Kidney (tissue), 13 donors: ENCODE measurements at regions not wholly inside any gene's neighbourhood (a gene's known extent, or its start where the extent isn't known, plus 50 kb on each side); places are given as distances from the start of the nearest gene placed in this dataset.

ENCODE experiments used
- DNase-seq, 5 donors: peaks; one replicate each; pipeline ENCODE4 v3.0.0-alpha.2; 2013 to 2020
- FAIRE-seq: peaks from 2 replicates; lab custom pipeline; 2012; peaks lifted over from hg19 to GRCh38; lab: Jason Lieb, UNC
- H3K27ac ChIP-seq, 2 donors: one replicate each; pipeline ENCODE4 v1.7.0; 2013; ENCODE audit warnings: low read depth in 2 of 2, low read length in 2 of 2, inconsistent platforms in 1 of 2
- H3K27me3 ChIP-seq: one replicate; pipeline ENCODE4 v1.7.1; 2013; ENCODE audit warnings: low read length, inconsistent platforms; ENCODE audit not compliant: control insufficient read depth, insufficient read depth
- H3K36me3 ChIP-seq, 3 donors: one replicate each; pipeline versions ENCODE4 v1.7.0 to v1.7.1; 2013; ENCODE audit warnings: low read length in 3 of 3, control low read depth in 1 of 3, inconsistent platforms in 1 of 3; ENCODE audit not compliant: insufficient read depth in 3 of 3, control insufficient read depth in 2 of 3
- H3K4me1 ChIP-seq, 3 donors: one replicate each; pipeline versions ENCODE4 v1.7.0 to v1.7.1; 2013; ENCODE audit warnings: low read length in 3 of 3, inconsistent platforms in 1 of 3, low read depth in 1 of 3; ENCODE audit not compliant: control insufficient read depth in 2 of 3, insufficient read depth in 2 of 3
- H3K4me3 ChIP-seq, 3 donors: one replicate each; pipeline versions ENCODE4 v1.7.0 to v1.8.1; 2013; ENCODE audit warnings: low read length in 3 of 3, control low read depth in 1 of 3, inconsistent platforms in 1 of 3
- H3K9ac ChIP-seq, 3 donors: one replicate each; pipeline versions ENCODE4 v1.7.0 to v1.7.1; 2013; ENCODE audit warnings: low read length in 3 of 3, control low read depth in 1 of 3, inconsistent platforms in 1 of 3
- H3K9me3 ChIP-seq, 3 donors: one replicate each; pipeline versions ENCODE4 v1.7.0 to v1.7.1; 2013; ENCODE audit warnings: low read length in 3 of 3, control low read depth in 1 of 3, inconsistent platforms in 1 of 3; ENCODE audit not compliant: control insufficient read depth in 2 of 3, insufficient read depth in 1 of 3
- intact Hi-C: fragments of 100-400 bp; cut with DNase I; formaldehyde crosslinking; loops from one replicate; pipeline ENCODE4 v1.11.1; 2022
- TF ChIP-seq, protein P1 (sequence below): IDR thresholded peaks from 3 replicates; pipeline ENCODE4 v1.5.1; 2012; ENCODE audit warnings: mild to moderate bottlenecking, moderate library complexity, borderline replicate concordance; ENCODE audit not compliant: insufficient read depth; ENCODE audit errors: extremely low read depth
- donor health status: control.
- donor health status: control.
- donor health status: control.
- donor health status: control.
- donor health status: control.
- donor health status: DM: yes; HTN: yes; CAD: no.
- donor health status: Normal renal cell carcinoma (clear cell type).

DNA sequence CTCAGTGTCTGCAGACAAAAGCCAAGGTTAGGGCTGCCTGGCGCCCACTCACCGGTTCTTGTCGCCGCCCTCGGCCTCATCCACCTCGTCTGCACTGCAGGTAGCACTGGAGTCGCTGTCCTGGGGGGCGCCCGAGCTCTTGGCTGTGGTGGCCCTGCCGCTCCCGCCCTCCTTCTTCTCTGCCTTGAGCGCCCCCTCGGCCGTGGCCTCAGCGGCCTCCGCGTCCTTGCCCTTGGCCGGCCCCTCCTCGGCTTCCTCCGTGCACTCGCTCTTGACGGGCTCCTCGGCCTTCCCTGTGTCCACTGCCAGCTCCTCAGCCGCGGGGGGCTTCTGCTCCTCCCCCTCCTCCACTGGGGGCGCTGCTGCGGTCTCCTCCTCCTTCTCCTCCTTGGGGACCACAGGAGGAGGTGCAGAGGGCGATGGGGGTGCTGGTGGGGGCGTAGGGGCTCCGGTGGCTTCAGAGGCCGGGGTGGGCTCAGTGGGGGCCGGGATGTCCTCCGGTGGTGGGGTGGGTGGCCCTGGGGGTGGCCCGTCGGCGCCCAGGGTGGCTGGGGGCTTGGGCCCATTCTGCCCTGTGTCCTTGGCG is 77.2 kb downstream of the RFLNA start:
- Histone ChIP-seq H3K27me3 (no peaks in the 10 kb centered on the region), H3K27ac (no peak overlapping the region), H3K9me3 (no peaks in the 10 kb centered on the region), H3K9ac (no peak overlapping the region), H3K4me3 (no peak overlapping the region), H3K36me3 (peaks cover 0 to 35% (median 6%) of the 10 kb centered on the region in 3 donors), H3K4me1 (peaks cover 0 to 28% (median 26%) of the 10 kb centered on the region in 3 donors)
- DNase-seq = no peak
- TF ChIP-seq, protein P1, sequence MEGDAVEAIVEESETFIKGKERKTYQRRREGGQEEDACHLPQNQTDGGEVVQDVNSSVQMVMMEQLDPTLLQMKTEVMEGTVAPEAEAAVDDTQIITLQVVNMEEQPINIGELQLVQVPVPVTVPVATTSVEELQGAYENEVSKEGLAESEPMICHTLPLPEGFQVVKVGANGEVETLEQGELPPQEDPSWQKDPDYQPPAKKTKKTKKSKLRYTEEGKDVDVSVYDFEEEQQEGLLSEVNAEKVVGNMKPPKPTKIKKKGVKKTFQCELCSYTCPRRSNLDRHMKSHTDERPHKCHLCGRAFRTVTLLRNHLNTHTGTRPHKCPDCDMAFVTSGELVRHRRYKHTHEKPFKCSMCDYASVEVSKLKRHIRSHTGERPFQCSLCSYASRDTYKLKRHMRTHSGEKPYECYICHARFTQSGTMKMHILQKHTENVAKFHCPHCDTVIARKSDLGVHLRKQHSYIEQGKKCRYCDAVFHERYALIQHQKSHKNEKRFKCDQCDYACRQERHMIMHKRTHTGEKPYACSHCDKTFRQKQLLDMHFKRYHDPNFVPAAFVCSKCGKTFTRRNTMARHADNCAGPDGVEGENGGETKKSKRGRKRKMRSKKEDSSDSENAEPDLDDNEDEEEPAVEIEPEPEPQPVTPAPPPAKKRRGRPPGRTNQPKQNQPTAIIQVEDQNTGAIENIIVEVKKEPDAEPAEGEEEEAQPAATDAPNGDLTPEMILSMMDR = no peak
- intact Hi-C loops = no loop called here
- FAIRE-seq = no peak

DNA sequence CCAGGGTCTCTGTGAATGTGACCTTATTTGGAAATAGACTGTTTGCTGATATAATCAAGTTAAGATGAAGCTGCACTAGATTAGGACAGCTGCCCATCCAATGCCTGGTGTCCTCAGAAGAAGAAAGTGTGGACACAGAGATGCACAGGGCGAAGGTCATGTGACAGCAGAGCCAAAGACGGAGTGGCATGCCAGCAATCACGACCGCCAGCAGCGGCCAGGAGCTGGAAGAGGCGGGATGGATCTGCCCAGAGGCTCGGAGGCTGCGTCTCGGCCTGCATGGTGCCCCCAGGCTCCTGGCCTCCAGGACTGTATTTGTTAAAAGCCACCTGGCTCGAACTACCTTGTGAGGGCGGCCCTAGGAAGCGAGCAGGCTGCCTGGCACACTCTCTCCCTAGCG is 76.5 kb downstream of the RFLNA start:
- intact Hi-C loops = no loop called here
- H3K4me1 ChIP-seq = peaks cover 0 to 28% (median 26%) of the 10 kb centered on the region in 3 donors
- H3K9ac ChIP-seq = no peak overlapping the region
- no peaks in the 10 kb centered on the region for H3K9me3 ChIP-seq
- H3K36me3 ChIP-seq = peaks cover 0 to 31% (median 2%) of the 10 kb centered on the region in 3 donors
- H3K27me3 ChIP-seq = no peaks in the 10 kb centered on the region
- no peak overlapping the region for H3K4me3 ChIP-seq
- FAIRE-seq = no peak
- no peak overlapping the region for H3K27ac ChIP-seq
- TF ChIP-seq, protein P1 = no peak
- DNase-seq = no peak

DNA sequence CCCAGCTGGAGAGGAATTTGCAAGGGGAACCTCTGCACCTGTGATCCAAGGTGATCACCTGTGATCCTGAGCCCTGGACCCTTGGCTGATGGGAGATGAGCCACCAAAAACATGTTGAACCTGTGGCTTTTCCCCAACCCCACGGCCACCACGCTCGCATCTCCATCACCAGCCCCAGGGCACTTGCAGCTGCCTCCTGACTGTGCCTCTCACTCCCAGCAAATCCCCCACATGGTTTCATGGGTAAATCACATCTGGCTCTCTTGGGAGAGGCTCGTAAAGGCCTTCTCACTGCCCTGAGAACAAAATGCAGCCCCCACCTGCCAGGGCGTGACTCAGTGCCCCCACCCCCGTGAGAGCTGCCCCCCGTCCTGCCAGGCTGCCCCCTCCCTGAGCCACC is 76.0 kb downstream of the RFLNA start:
- TF ChIP-seq, protein P1 = no peak
- Histone ChIP-seq H3K4me1 (peaks cover 0 to 28% (median 26%) of the 10 kb centered on the region in 3 donors), H3K27me3 (no peaks in the 10 kb centered on the region), H3K9ac (peak overlapping the region in 1 of 3 donors; percentile 44), H3K9me3 (no peaks in the 10 kb centered on the region), H3K27ac (peak overlapping the region in 1 of 2 donors; percentile 93), H3K4me3 (no peak overlapping the region), H3K36me3 (peaks cover 0 to 31% (median 2%) of the 10 kb centered on the region in 3 donors)
- intact Hi-C loops = no loop called here
- FAIRE-seq (no peak), DNase-seq (no peak)
